GM12864 (cell line): ENCODE measurements at regions not wholly inside any gene's neighbourhood (a gene's known extent, or its start where the extent isn't known, plus 50 kb on each side); places are given as distances from the start of the nearest gene placed in this dataset.
A peak's percentile ranks its signal among the peaks of the same experiment; 100 is the strongest.

ENCODE experiments used
- DNase-seq: peaks from one replicate; pipeline ENCODE4 v3.0.0-alpha.2; 2011; ENCODE audit warnings: low read depth
- H3K4me3 ChIP-seq: 2 replicates; pipeline ENCODE4 v1.5.1; 2011; ENCODE audit warnings: mild to moderate bottlenecking, low read depth, low read length, control low read depth
- TF ChIP-seq, protein P1 (sequence below): IDR thresholded peaks from 2 replicates; pipeline ENCODE4 v1.5.1; 2011; ENCODE audit warnings: low read depth, mild to moderate bottlenecking, moderate library complexity, low read length, control low read depth, inconsistent platforms; ENCODE audit errors: missing control alignments

DNA sequence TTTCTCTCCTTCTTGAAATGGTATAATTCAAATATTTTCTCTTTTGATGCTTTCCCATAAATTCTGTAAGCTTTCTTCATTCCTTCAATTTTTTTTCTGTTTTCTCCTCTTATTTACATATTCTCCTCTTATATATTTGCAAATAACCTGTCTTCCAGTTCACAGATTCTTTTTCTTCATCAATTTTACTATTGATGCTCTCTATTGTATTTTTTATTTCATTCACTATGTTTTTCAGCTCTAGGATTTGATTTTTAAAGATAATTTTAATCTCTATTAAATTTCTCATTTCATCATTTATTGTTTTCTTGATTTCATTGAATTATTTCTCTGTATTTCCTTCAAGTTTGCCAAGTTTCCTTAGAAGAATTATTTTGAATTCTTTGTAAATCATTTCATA lies 54.0 kb upstream of the PRPS1L1 start:
- no peak for DNase-seq
- TF ChIP-seq, protein P1, sequence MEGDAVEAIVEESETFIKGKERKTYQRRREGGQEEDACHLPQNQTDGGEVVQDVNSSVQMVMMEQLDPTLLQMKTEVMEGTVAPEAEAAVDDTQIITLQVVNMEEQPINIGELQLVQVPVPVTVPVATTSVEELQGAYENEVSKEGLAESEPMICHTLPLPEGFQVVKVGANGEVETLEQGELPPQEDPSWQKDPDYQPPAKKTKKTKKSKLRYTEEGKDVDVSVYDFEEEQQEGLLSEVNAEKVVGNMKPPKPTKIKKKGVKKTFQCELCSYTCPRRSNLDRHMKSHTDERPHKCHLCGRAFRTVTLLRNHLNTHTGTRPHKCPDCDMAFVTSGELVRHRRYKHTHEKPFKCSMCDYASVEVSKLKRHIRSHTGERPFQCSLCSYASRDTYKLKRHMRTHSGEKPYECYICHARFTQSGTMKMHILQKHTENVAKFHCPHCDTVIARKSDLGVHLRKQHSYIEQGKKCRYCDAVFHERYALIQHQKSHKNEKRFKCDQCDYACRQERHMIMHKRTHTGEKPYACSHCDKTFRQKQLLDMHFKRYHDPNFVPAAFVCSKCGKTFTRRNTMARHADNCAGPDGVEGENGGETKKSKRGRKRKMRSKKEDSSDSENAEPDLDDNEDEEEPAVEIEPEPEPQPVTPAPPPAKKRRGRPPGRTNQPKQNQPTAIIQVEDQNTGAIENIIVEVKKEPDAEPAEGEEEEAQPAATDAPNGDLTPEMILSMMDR = no peak
- H3K4me3 ChIP-seq = no peak overlapping the region

DNA sequence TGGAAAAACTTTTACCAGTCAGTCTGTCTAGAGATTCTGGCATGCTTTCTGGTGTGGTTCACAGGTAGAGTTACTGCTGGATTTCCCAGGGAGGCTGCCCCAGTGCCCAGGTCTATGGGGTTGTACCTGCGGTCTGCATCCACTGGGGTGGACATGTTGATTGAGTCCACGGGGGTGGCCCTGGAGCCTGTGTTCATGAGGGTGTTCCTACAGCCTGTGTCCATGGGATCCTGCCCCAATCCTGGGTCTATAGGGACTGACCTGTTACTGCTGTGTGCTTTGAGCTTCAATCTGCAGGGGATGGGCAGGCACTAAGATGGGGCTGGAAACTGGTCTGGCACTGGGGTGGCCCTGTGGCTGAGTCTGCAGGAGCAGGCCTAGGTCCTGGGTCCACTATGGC lies 54.5 kb upstream of the PRPS1L1 start:
- no peak for DNase-seq
- H3K4me3 ChIP-seq = no peak overlapping the region
- TF ChIP-seq, protein P1 = no peak

DNA sequence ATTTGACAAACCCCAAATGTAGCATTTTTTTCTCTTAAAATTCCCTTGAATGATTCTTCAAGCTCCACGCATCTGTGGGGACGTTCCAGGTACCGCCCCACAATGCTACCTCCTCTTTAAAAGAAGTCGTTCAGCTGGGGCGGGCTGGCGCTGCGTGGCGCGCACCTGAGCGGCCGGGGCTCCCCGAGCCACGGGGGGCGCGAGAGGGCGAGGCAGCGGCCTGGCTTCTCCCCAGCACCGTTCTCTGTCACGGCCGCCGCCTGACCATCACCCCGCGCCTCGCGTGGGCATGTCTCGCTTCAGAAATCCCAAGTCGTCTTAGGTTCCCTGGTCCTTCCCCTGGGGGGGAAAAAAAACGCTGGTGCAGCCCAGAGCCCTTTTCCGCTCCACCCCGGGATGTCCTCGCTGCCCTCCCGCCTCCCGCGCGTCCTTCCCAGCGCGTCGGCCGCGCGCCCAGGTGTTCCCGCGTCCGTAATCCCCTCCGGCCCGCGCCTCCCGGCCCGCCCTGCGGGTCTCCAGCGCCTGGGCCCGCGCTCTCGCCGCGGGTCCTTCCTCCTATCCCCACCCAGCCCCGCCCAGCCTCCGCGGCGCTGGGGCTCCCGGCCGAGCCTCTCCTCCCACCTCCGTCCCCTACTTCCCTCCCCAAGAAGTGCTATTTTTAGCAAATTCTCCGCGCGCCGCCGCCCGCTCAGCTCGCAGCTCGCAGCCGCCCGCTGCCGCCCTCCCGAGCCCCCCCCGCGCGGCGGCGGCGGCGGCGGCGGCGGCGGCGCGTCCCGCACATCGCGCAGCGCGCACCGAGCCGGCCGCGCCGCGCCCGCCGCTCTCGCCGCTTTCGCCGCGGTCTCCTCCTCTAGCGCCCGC lies 58.7 kb upstream of the PRPS1L1 start:
- H3K4me3 ChIP-seq = peak overlapping the region; percentile 21
- TF ChIP-seq, protein P1 = no peak
- DNase-seq = no peak

DNA sequence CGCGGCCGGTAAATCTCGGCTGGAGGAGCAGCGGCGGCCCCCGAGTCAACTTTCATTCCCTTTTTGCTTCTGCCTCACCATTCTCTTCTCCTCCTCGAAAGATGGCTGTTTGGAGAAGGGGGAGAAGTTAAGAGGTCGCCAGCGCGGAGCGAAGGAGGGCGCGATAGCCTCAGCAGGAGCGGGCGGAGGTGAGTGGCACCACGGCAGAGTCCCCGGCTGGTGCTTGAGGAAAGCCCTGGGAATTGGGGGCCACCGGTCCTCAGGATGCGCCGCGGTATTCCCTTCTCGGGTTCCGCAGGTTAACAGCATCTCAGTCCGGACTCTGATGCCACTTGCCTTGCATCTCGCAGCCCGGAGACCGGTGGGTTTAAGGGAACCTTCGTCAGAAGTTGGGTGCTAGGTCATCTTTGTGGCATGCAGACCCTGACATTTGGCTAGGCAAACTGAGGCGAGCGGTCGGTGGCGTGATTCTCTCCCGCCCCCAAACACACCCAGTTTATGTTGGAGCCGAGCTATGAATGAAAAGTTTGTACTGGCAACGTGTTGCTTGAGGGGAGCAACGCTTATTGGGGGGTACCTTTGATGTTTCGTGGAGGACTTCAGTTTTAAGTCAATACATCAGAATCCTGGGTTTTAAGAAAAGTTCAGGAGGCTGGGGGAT lies 59.5 kb upstream of the PRPS1L1 start:
- no peak for DNase-seq
- TF ChIP-seq, protein P1 = no peak
- no peak overlapping the region for H3K4me3 ChIP-seq

DNA sequence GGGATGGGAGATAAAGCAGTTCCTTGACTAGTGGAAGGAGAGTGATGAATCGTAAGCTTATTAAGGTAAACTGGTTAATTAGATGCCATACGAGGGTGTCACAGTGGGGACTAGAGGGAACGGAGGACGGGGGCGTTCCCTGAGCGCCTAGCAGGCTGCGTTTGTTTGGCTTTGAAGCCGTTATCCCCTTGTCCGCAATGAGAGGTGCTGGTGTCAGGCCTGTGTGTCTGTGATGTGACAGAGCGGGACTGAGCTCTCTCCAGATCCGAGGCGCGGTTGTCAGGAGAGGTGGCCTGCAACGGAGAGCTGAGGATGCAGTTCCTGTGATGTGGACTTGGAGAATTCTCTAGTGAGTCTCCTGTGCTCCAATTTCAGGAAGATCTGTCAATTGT lies 60.0 kb upstream of the PRPS1L1 start:
- no peak for DNase-seq
- H3K4me3 ChIP-seq = no peak overlapping the region
- TF ChIP-seq, protein P1 = no peak

DNA sequence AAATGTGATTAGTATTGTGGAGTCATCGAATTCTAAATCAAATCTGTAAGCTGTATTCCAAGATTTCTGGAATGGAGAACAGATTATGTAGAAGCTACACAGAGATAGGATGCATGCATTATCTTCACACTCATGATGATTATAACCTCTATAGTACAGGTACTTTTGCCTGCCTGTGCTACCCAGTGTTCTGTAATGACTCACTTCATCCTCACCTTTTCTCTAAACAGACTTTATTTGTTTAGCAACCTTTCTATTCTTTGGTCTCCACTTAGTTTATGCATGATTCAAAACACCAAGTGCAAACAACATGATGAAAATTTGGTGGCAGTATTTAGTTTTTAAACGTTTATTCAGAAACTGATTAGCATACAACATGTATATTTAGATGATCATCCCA lies 68.4 kb upstream of the PRPS1L1 start:
- TF ChIP-seq, protein P1 = no peak
- DNase-seq = no peak
- H3K4me3 ChIP-seq = no peak overlapping the region
